NOMO-1 (cell line): ENCODE measurements at regions not wholly inside any gene's neighbourhood (a gene's known extent, or its start where the extent isn't known, plus 50 kb on each side); places are given as distances from the start of the nearest gene placed in this dataset.
"Not testable (repeated sequence)": the region's sequence is repeated elsewhere in the genome, so short reads cannot be mapped to it uniquely, and the experiment has no call there.

ENCODE experiments used
- DNase-seq, 2 experiments: peaks; one replicate each; lab custom pipeline; 2025; ENCODE audit not compliant: unreplicated experiment in 2 of 2; lab: John Stamatoyannopoulos, UW

GRCh38 chr5:117599811-117600210, 1025.2 kb upstream of the SEMA6A start:
- DNase-seq: not testable (repeated sequence)

GRCh38 chr5:117594166-117594565, 1019.5 kb upstream of the SEMA6A start:
- no peak for DNase-seq

- DNase-seq: peak in 1 of 2 experiments; percentile 2
Measured at GRCh38 chr5:117590944-117591343, 1016.3 kb upstream of the SEMA6A start.

GRCh38 chr5:117588611-117589010, 1014.0 kb upstream of the SEMA6A start:
- DNase-seq: no peak

DNA sequence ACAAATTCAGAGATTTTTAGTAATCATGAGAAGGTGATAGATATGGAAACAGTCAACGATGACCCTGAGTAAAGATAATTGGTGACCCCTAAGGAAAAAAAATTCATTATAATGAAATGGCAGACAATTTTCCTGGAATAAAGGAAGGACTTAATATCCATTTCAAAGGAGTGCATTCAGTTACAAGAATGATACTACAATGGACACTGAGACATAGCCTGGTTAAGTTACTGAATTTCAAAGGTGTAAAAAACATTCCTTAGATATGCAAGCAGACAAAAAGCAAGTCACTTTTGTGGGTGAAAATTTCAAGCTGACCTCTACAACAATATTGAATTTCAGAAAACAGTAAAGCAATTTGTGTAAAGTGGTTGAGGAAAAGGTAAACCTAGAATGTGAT, 1012.5 kb upstream of the SEMA6A start:
- DNase-seq: no peak

- no peak for DNase-seq
Measured at GRCh38 chr5:117568622-117569021, 994.0 kb upstream of the SEMA6A start.

DNA sequence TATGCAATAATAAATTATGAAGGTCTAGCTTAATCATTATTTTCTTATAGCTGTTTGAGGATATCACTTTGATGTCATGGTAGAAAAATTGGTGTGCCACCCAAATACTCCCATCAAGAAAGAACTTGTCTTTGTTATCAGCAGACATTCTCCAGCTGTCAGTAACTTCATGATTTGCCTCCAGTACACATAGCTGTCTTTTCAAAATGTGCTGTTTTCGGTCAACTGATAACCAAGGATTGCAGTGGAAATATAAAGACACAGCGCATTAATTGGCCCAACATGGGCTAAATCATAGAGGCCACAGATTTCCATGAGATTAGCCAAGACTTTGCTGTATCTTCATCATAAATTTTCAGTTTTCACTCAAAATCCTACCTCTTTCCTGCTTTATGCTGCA, 993.5 kb upstream of the SEMA6A start:
- DNase-seq: no peak

GRCh38 chr5:117562647-117563046, 988.0 kb upstream of the SEMA6A start:
- no peak for DNase-seq

- no peak for DNase-seq
Measured at GRCh38 chr5:117561531-117561930, 986.9 kb upstream of the SEMA6A start.

DNA sequence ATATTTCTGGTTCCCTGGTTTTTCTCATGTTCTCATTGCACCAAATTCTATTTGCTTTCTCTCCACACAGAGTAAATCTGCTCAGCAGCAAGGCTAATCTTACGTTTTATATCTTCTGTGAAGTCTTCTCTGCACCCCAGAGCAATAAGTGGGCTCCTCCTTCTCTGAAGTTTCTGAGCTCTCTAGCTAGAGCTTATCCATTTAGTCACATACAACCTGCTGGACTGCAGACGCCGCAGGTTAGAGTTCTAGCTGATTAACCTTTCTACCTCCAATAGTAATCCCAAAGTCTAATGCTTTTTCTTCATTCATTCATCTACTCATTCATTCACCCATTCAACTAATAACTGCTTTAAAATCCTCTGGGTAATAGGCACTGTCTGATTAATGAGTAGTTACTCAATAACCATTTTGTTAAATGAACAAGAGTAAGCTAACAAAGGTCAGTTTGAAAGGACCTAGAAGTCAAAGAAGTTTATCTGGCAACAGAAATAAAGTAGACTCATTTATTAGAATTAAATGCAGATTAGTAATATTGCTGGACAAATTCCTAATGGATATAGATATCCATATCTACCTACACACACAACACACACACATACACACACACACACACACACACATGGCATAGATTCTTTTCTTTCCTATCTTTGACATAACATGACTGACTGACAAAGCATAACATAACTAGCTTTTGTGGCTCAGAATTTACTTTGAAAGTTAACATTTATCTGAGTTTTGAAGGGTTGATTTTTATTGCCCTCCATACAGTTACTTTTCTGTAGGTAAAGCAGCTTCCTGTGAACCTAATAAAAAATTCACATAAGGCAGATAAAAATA, 984.6 kb upstream of the SEMA6A start:
- no peak for DNase-seq

GRCh38 chr5:117551236-117551635, 976.6 kb upstream of the SEMA6A start:
- DNase-seq: no peak

GRCh38 chr5:117547192-117547591, 972.6 kb upstream of the SEMA6A start:
- DNase-seq: no peak

- DNase-seq: no peak
Measured at GRCh38 chr5:117539692-117540091, 965.1 kb upstream of the SEMA6A start.

DNA sequence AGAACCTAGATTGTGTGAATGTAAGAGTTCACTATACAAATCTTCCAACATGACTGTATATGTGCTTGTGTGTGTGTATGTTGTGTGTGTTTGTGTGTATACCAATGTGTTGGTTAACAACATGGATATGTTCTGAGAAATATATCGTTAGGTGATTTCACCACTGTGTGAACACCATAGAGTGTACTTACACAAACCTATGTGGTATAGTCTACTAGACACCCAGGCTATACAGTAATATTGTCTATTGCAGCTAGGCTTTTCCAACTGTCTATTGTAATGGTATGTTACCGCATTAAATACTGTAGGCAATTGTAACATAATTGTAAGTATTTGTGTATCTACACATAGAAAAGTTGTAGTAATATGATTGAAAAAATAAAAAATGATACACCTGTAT, 959.2 kb upstream of the SEMA6A start:
- DNase-seq: no peak

GRCh38 chr5:117533051-117533670, 958.5 kb upstream of the SEMA6A start:
- not testable (repeated sequence) for DNase-seq

DNA sequence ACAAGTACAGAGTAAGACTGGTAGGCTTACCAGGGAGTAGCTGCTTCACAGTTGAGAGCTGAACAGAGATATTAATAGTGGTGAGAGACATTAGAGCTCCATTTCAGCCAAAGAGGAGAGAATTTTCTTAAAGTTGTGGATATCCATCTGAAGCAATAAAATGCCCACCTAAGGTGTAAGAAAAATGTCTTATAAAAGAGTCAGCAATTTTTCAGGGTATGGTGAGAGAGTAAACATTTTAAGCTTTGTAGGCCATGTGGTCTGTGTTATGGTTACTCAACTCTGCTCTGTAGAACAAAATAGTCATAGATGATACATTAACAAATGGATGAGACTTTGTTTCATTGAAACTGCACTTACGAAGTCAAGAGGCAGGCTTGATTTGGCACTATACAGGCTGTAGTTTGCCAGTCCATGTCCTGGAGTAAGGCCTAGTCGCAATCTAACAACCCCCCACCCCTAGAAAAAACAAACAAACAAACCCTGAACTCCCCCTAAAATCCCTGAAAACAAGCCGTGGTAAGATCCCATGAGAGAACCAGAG, 945.4 kb upstream of the SEMA6A start:
- DNase-seq: no peak

DNA sequence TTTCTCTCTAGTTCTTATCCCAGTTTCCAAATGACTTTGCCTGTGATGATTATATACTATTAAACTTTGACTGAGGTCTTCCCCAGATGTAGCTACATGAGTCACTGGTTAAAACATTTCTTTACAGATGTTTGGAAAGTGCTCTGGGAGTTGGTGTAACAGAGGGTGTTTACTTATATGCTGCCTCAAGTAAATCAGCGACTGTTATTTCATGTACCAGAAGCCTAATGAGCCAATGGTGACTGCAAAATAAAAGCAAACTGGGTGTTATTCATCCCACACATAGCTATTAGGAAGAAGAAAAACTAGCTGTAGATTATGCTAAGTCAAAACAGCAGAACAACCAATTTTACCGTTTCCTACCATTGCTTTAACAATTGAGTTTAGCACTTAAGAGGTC, 929.7 kb upstream of the SEMA6A start:
- DNase-seq: no peak

- DNase-seq: no peak
Measured at GRCh38 chr5:117497601-117498000, 923.0 kb upstream of the SEMA6A start.

DNA sequence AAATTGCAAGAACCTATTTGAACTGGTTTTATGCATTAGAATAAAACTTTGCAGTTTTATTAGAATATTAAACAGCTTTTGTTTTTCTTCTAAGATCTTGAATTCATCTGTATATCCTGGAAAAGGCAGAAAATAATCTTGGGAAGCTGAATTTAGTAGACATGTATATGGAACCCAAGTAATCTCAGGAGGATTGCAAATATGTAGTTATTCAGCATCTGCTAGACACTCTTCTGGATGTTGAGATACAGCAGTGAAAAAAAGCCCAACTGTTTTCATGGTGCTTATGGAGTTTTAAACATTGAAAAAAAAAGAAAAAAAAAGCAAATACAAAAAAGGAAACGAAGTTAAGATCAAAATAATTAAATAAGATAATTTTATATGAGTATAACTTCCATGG, 922.2 kb upstream of the SEMA6A start:
- no peak for DNase-seq

DNA sequence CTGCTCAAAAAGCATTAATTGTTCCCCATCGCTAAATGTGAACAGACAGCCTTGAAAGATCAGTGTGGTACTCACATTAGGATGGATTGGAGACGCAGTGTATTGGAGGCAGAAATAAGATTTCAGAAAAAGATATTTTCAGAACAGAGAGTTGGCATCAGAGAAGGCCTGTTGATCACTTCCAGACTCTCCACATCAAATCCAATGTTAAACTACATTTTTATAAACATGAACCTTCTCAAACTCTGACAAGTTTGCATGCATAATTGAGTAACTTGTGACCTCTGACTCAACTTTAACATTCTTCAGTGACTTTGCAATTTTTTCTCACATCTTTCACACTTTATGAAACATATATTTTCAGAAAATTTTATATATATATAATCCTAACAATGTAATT, 919.6 kb upstream of the SEMA6A start:
- DNase-seq: no peak

- no peak for DNase-seq
Measured at GRCh38 chr5:117488976-117489500, 914.4 kb upstream of the SEMA6A start.

DNA sequence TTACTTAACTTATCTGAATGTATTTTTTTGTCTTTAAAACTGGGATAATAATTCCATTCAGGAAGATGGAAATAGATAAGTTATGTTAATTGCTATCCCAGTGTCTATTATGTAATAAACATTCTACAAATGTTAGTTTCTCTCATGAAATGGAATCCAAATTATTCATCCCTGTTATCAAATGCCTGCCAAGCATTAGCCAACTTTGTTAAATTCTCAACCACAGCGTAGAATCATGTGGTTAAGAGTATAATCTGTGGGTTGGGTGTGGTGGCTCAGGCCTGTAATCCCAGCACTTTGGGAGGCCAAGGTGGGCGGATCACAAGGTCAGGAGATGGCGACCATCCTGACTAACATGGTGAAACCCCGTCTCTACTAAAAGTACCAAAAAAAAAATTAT, 912.9 kb upstream of the SEMA6A start:
- DNase-seq: no peak
